ENCODE measurements at regions not wholly inside any gene's neighbourhood (a gene's known extent, or its start where the extent isn't known, plus 50 kb on each side); places are given as distances from the start of the nearest gene placed in this dataset.

GRCh38 chr5:126720369-126720768 lies 56.6 kb upstream of the LMNB1 start:
- DNase-seq (ENCODE audit: low read depth): no peak
- H3K4me3 Mint-ChIP-seq (ENCODE audit: unreplicated experiment): no peak overlapping the region

GRCh38 chr5:126723643-126724042 lies 53.3 kb upstream of the LMNB1 start:
- Histone ChIP-seq H3K9me3 (ENCODE audit: insufficient read depth, low read depth, low read length) (no peaks in the 10 kb centered on the region), H2AFZ (ENCODE audit: low read depth, low read length) (no peak overlapping the region), H3K4me1 (ENCODE audit: insufficient read depth, low read length) (no peaks in the 10 kb centered on the region), H3K4me2 (ENCODE audit: low read length) (no peak overlapping the region), H4K20me1 (ENCODE audit: insufficient read depth, low read length) (no peaks in the 10 kb centered on the region), H3K27ac (ENCODE audit: low read depth, low read length) (no peak overlapping the region), H3K9ac (ENCODE audit: low read length) (no peak overlapping the region), H3K27me3 (ENCODE audit: insufficient read depth, low read length) (no peaks in the 10 kb centered on the region), H3K79me2 (ENCODE audit: insufficient read depth, low read length) (no peaks in the 10 kb centered on the region), H3K36me3 (ENCODE audit: insufficient read depth, low read length) (no peaks in the 10 kb centered on the region), H3K4me3 (ENCODE audit: insufficient read depth, low read depth, low read length) (no peak overlapping the region)
- H3K4me3 Mint-ChIP-seq (ENCODE audit: unreplicated experiment): no peak overlapping the region
- peaks cover 2% of the 10 kb centered on the region for H3K27me3 Mint-ChIP-seq (ENCODE audit: low read depth, unreplicated experiment)
- H3K27ac Mint-ChIP-seq (ENCODE audit: unreplicated experiment): no peak overlapping the region
- no peaks in the 10 kb centered on the region for H3K36me3 Mint-ChIP-seq (ENCODE audit: low read depth, unreplicated experiment)
- no peaks in the 10 kb centered on the region for H3K4me1 Mint-ChIP-seq (ENCODE audit: low read depth, unreplicated experiment)
- H3K9me3 Mint-ChIP-seq (ENCODE audit: unreplicated experiment): peaks cover 2% of the 10 kb centered on the region
- TF ChIP-seq CTCF (IDR thresholded peaks at IDR 0.05; ENCODE audit: insufficient read depth, low read depth, low read length): no peak
- TF ChIP-seq EZH2 (IDR thresholded peaks at IDR 0.05; ENCODE audit: insufficient read depth, low read length): no peak
- DNase-seq (ENCODE audit: low read depth) (no peak), FAIRE-seq (no peak)

More at GRCh38 chr5:126720369-126720768, 56.6 kb upstream of the LMNB1 start:
- H3K4me3 ChIP-seq (ENCODE audit: insufficient read depth, low read depth, low read length): no peak overlapping the region
- H3K9me3 ChIP-seq (ENCODE audit: insufficient read depth, low read depth, low read length): no peaks in the 10 kb centered on the region
- H3K36me3 ChIP-seq (ENCODE audit: insufficient read depth, low read length): no peaks in the 10 kb centered on the region
- H4K20me1 ChIP-seq (ENCODE audit: insufficient read depth, low read length): no peaks in the 10 kb centered on the region
- H2AFZ ChIP-seq (ENCODE audit: low read depth, low read length): no peak overlapping the region
- H3K4me2 ChIP-seq (ENCODE audit: low read length): no peak overlapping the region
- no peak overlapping the region for H3K27ac Mint-ChIP-seq (ENCODE audit: unreplicated experiment)
- H3K27me3 ChIP-seq (ENCODE audit: insufficient read depth, low read length): no peaks in the 10 kb centered on the region
- no peak for FAIRE-seq
- H3K9ac ChIP-seq (ENCODE audit: low read length): no peak overlapping the region
- H3K4me1 Mint-ChIP-seq (ENCODE audit: low read depth, unreplicated experiment): peaks cover 7% of the 10 kb centered on the region
- no peaks in the 10 kb centered on the region for H3K79me2 ChIP-seq (ENCODE audit: insufficient read depth, low read length)
- H3K27ac ChIP-seq (ENCODE audit: low read depth, low read length): no peak overlapping the region
- H3K4me1 ChIP-seq (ENCODE audit: insufficient read depth, low read length): no peaks in the 10 kb centered on the region
- H3K9me3 Mint-ChIP-seq (ENCODE audit: unreplicated experiment): peaks cover 2% of the 10 kb centered on the region
- no peaks in the 10 kb centered on the region for H3K36me3 Mint-ChIP-seq (ENCODE audit: low read depth, unreplicated experiment)
- H3K27me3 Mint-ChIP-seq (ENCODE audit: low read depth, unreplicated experiment): peaks cover 2% of the 10 kb centered on the region
- TF ChIP-seq EZH2 (IDR thresholded peaks at IDR 0.05; ENCODE audit: insufficient read depth, low read length): no peak
- no peak for TF ChIP-seq CTCF (IDR thresholded peaks at IDR 0.05; ENCODE audit: insufficient read depth, low read depth, low read length)

All from astrocyte (in vitro differentiated cells and primary cell).